Transverse colon (tissue), 4 donors: ENCODE measurements at regions not wholly inside any gene's neighbourhood (a gene's known extent, or its start where the extent isn't known, plus 50 kb on each side); places are given as distances from the start of the nearest gene placed in this dataset.

Experiments
- CTCF ChIP-seq, 5 experiments: fragments of 200-600 bp in 3 of 5; fragments of 450-650 bp in 2 of 5; sonication (generic) in 3 of 5; IDR thresholded peaks; 1 replicate in 2 of 5; 2 replicates in 3 of 5; pipeline ENCODE4 v1.5.1; 2016 to 2017; ENCODE audit warnings: antibody characterized with exemption in 5 of 5, inconsistent platforms in 3 of 5, mild to moderate bottlenecking in 2 of 5, moderate library complexity in 1 of 5
- EP300 ChIP-seq: sonication (generic); formaldehyde crosslinking; IDR thresholded peaks from one replicate; pipeline ENCODE4 v1.6.1; 2017; ENCODE audit warnings: antibody characterized with exemption, low read depth
- POLR2A ChIP-seq: fragments of 450-650 bp; IDR thresholded peaks from one replicate; pipeline ENCODE4 v1.6.1; 2016; ENCODE audit warnings: antibody characterized with exemption, mild to moderate bottlenecking, moderate library complexity
- POLR2AphosphoS5 ChIP-seq, 3 donors: sonication (generic); formaldehyde crosslinking; IDR thresholded peaks; one replicate each; pipeline ENCODE4 v1.6.1; 2016; ENCODE audit warnings: antibody characterized with exemption in 3 of 3

- no peak for TF ChIP-seq CTCF (IDR thresholded peaks at IDR 0.05)
- no peak for TF ChIP-seq POLR2A
- TF ChIP-seq POLR2AphosphoS5 (IDR thresholded peaks at IDR 0.05), result no peak
- no peak for TF ChIP-seq EP300
Measured at GRCh38 chr3:70580021-70580420, 267.6 kb upstream of the MDFIC2 start.
